MM.1S (cell line): ENCODE measurements at regions not wholly inside any gene's neighbourhood (a gene's known extent, or its start where the extent isn't known, plus 50 kb on each side); places are given as distances from the start of the nearest gene placed in this dataset.

Experiments
- CTCF ChIP-seq: fragments of 300-600 bp; sonication (generic); IDR thresholded peaks from 2 replicates; pipeline ENCODE4 v1.5.1; 2016; ENCODE audit warnings: antibody characterized with exemption, low read length, mixed read lengths
- EZH2 ChIP-seq: fragments of 300-600 bp; sonication (generic); optimal IDR thresholded peaks from 2 replicates; pipeline ENCODE3; 2017; ENCODE audit warnings: low read depth, mild to moderate bottlenecking, antibody characterized with exemption, low read length, mixed read lengths
- EZH2phosphoT487 ChIP-seq: fragments of 300-600 bp; sonication (generic); IDR thresholded peaks from 2 replicates; pipeline ENCODE4 v1.6.1; 2018; ENCODE audit warnings: antibody characterized with exemption, low read length

- no peak for TF ChIP-seq CTCF
- no peak for TF ChIP-seq EZH2
- TF ChIP-seq EZH2phosphoT487: no peak
Measured at GRCh38 chr2:43085929-43086328, 140.5 kb downstream of the ZFP36L2 start.
